SK-N-MC (cell line): ENCODE measurements at regions not wholly inside any gene's neighbourhood (a gene's known extent, or its start where the extent isn't known, plus 50 kb on each side); places are given as distances from the start of the nearest gene placed in this dataset.

Source experiments
- EZH2 ChIP-seq: fragments of 200-600 bp; sonication (generic); IDR thresholded peaks from one replicate; pipeline ENCODE4 v1.6.1; 2017; ENCODE audit warnings: antibody characterized with exemption
- FOXP2 ChIP-seq: optimal IDR thresholded peaks from 2 replicates; pipeline ENCODE3; 2011; ENCODE audit warnings: mild to moderate bottlenecking, moderate library complexity; ENCODE audit not compliant: insufficient read depth; ENCODE audit errors: extremely low read length, control extremely low read depth
- POLR2AphosphoS5 ChIP-seq: IDR thresholded peaks from 2 replicates; pipeline ENCODE4 v1.6.1; 2012; ENCODE audit warnings: mild to moderate bottlenecking, low read depth, low read length, borderline replicate concordance

DNA sequence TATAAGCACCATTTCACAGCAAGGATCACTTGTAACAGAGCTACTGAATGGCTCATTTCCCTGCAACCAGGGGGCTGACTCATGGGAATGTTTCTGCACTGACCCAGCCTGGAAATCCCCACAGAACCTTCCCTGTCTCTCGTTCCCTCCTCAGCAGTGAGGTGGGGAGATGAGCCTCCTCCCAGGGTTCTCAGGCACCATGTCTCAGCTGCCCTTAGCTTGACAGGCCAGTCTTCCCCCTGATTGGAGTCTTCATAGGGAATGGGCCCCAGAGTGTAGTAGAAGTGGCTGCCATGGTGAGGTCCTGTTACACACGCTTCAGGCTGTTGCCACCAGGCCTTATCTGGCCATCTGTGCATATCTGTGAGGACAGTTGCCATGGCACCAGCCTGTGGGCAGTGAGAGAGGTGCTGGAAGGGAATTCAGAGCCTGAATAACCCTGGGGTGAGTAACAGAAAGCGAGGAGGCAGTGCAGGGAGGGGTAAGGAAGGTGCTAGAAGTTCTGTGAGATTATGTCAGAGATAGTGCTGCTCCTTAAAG, 324.4 kb downstream of the ENC1 start:
- TF ChIP-seq EZH2 (no peak), POLR2AphosphoS5 (no peak), FOXP2 (no peak)
